Choroid plexus epithelial cell (primary cell): ENCODE measurements at regions not wholly inside any gene's neighbourhood (a gene's known extent, or its start where the extent isn't known, plus 50 kb on each side); places are given as distances from the start of the nearest gene placed in this dataset.
"Not testable (repeated sequence)": the region's sequence is repeated elsewhere in the genome, so short reads cannot be mapped to it uniquely, and the experiment has no call there.

ENCODE experiments used
- DNase-seq: peaks from one replicate; pipeline ENCODE4 v3.0.0-alpha.2; 2010; ENCODE audit warnings: low read depth
- H3K4me3 ChIP-seq: 2 replicates; pipeline ENCODE4 v1.5.1; 2011; ENCODE audit warnings: low read depth, mild to moderate bottlenecking, control low read depth, low read length, moderate library complexity
- TF ChIP-seq, protein P1 (sequence below): conservative IDR thresholded peaks from 2 replicates; pipeline ENCODE4 v1.5.1; 2011; ENCODE audit warnings: low read depth, mild to moderate bottlenecking, control low read depth, inconsistent platforms, low read length, moderate library complexity

DNA sequence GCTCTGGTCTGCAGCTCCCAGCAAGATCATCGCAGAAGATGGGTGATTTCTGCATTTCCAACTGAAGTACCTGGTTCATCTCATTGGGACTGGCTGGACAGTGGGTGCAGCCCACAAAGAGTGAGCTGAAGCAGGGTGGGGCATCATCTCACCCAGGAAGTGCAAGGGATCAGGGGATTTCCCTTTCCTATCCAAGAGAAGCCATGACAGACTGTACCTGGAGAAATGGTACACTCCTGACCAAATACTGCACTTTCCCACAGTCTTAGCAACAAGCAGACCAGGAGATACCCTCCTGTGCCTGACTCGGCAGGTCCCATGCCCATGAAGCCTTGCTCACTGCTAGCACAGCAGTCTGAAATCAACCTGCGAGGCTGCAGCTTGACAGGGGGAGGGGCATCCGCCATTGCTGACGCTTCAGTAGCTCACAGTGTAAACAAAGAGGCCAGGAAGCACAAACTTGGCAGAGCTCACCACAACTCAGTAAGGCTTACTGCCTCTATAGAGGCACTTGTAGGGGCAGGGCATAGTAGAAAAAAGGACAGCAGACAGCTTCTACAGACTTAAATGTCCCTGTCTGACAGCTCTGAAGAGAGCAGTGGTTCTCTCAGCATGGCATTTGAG lies 60.5 kb downstream of the AREG start:
- peak; percentile 88 for DNase-seq
- not testable (repeated sequence) for H3K4me3 ChIP-seq

DNA sequence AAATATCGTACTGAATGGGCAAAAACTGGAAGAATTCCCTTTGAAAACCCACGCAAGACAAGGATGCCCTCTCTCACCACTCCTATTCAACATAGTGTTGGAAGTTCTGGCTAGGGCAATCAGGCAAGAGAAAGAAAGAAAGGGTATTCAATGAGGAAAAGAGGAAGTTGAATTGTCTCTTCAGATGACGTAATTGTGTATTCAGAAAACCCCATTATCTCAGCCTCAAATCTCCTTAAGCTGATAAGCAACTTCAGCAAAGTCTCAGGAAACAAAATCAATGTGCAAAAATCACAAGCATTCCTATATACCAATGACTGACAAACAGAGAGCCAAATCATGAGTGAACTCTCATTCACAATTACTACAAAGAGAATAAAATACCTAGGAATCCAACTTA lies 64.4 kb downstream of the AREG start:
- not testable (repeated sequence) for H3K4me3 ChIP-seq, DNase-seq

DNA sequence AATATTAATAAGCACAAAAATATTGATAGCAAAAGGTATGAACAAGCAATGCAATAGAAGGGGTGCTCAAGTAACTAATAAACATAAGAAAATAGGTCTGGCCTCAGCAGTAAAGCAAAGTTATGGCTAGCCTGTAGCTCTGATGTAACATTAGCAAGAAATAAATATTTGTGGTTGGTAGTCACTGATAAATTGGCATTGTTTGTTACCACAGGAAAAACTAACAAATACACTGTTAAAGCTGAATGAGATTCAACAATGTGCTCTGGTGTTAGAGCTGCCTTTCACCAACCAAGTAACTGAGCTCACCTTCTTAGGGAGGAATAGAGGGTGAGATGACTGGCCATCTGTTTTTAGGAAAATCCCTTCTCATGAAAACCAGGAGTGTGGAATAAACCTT lies 71.4 kb downstream of the AREG start:
- TF ChIP-seq, protein P1, sequence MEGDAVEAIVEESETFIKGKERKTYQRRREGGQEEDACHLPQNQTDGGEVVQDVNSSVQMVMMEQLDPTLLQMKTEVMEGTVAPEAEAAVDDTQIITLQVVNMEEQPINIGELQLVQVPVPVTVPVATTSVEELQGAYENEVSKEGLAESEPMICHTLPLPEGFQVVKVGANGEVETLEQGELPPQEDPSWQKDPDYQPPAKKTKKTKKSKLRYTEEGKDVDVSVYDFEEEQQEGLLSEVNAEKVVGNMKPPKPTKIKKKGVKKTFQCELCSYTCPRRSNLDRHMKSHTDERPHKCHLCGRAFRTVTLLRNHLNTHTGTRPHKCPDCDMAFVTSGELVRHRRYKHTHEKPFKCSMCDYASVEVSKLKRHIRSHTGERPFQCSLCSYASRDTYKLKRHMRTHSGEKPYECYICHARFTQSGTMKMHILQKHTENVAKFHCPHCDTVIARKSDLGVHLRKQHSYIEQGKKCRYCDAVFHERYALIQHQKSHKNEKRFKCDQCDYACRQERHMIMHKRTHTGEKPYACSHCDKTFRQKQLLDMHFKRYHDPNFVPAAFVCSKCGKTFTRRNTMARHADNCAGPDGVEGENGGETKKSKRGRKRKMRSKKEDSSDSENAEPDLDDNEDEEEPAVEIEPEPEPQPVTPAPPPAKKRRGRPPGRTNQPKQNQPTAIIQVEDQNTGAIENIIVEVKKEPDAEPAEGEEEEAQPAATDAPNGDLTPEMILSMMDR, result no peak
- DNase-seq, result peak; percentile 76

DNA sequence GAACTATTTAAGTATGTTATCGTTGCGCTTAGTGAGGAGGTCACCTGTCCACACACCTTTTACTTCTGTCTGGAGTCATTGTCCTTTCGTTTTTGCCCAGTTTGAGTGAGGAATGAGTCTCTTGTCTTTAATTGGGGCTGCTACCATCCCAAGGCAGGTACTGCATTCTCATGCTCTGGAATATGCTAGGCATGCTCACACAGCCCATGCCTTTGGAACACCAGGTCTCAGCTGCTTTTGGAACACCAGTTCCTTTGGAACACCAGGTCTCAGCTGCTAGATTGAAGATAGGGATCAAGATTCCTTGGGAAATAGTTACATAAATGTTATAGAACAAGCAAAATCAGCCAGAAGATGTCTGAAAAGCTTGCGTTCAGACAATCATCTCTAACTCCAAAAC lies 73.1 kb downstream of the AREG start:
- no peak overlapping the region for H3K4me3 ChIP-seq
- DNase-seq, result no peak
- TF ChIP-seq, protein P1, result no peak

More for the DNA sequence above, 71.4 kb downstream of the AREG start:
- H3K4me3 ChIP-seq, result no peak overlapping the region

DNA sequence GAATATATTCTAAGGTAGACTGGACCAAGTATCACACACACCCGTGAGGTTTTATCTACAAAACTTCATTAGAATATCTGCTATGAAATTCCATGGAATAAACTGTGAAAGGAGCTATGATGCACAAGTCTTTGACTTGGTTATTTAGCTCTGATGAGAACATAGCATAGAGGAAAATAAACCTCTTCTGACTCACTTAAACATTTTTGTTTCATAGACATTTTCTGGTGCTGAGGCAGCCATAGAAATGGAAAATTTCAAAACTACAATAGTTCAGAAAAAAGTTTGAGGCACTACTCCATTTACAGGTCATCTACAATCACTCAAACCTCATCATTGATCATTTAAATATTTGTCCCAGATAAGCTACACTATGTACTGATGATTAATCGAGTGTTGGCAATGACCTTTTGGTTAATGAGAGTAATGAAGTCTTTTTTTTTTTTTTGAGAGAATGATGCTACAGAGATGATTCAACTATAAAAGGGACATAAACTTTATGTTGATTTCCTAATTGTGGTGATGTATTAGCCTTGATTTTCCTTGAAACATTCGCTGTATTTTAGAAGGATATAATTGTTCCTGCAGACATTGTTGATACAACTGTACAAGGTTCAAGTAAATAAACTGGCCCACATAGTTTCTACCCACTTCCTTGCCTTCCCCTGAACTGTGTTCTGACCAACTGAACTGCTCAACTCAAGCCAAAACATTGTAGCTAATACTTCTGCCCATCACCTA lies 77.5 kb downstream of the AREG start:
- peak; percentile 80 for DNase-seq
- TF ChIP-seq, protein P1, result no peak
- no peak overlapping the region for H3K4me3 ChIP-seq

DNA sequence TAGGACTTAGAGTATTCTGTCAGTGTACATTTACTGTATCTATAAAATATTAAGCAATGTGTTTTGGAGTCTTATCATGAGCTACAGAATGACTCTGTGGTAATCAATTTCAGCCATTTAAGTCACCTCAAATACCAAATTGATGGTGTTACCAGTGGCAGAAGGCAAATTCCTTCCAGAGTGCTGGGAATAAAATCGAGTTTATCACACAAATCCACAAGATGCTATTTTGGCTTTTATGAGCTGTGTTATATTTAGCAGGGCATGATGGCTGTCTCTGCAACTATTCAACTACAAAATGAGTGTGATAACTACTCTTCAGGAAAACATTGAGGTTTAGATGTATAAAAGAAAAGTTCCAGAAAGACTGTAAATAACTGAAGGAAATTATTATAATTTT lies 78.2 kb downstream of the AREG start:
- TF ChIP-seq, protein P1, result no peak
- H3K4me3 ChIP-seq, result no peak overlapping the region
- DNase-seq, result no peak

DNA sequence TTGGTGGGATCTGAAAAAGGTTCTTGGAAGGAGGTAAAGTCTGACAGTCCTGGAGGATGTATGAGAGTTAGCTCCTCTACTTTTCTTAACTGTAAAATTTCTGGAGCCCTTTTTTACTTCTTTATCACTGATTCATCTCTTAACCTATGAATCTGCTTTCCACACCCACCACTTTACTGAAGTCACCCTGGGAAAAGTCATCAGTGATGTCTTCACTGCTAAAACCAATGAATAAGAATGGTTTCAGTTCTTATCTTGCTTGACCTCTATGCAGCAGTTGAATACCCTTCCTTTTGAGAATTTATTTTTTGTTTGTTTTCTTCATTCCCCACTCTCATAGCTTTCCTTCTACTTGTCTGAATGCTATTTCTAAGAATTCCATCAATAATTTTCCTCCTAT lies 80.0 kb downstream of the AREG start:
- no peak for DNase-seq
- TF ChIP-seq, protein P1, result no peak
- no peak overlapping the region for H3K4me3 ChIP-seq

DNA sequence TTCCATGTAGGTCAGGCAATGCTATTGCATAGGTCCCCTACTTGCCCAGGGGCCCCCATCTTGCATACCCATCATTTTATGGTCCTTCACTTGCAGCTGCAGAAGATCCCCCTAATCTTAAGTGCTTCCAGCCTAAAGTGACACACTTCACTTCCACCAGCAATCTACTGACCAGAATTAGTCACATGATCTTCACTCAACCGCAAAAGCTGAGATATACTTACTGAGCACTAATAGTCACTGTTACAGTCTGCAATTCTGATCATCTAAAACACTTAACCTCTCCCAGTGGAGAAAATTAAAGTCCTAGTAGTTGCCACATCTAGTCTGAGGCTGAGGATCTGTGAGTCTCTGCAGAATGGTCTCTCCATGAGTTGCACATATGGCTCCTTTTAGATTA lies 82.1 kb downstream of the AREG start:
- H3K4me3 ChIP-seq, result no peak overlapping the region
- no peak for DNase-seq
- TF ChIP-seq, protein P1, result no peak
